NCI-H1694 treated with DMSO at 0.1 percent for 48 hours (cell line): ENCODE measurements at regions not wholly inside any gene's neighbourhood (a gene's known extent, or its start where the extent isn't known, plus 50 kb on each side); places are given as distances from the start of the nearest gene placed in this dataset.

Experiments
- DNase-seq: peaks from one replicate; lab custom pipeline; 2025; lab: John Stamatoyannopoulos, UW

GRCh38 chr20:11044561-11044960, 370.8 kb upstream of the JAG1 start:
- DNase-seq = no peak

- DNase-seq = no peak
These were observed 371.8 kb upstream of the JAG1 start for GRCh38 chr20:11045412-11046175.

- no peak for DNase-seq
These were observed 373.8 kb upstream of the JAG1 start for GRCh38 chr20:11047559-11047958.

DNA sequence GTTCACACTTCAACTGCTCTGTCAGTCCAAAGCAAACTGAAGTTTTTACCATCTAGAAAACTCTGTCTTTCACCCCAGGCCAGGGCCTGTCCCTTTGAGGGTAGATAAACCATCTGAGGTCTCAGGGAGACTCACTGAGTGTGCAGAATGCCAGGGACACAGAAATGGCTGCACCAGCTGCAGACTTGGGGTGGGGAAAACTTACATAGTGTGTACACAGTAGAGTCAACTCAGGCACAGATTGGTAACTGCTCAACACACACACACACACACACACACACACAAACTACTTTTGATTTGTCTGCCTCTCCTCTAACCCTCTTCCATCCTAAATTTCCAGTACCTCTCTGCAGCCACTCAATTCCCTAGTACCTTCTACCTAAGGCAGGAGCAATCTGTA, 374.9 kb upstream of the JAG1 start:
- DNase-seq = no peak

GRCh38 chr20:11050350-11050749, 376.6 kb upstream of the JAG1 start:
- DNase-seq = no peak

DNA sequence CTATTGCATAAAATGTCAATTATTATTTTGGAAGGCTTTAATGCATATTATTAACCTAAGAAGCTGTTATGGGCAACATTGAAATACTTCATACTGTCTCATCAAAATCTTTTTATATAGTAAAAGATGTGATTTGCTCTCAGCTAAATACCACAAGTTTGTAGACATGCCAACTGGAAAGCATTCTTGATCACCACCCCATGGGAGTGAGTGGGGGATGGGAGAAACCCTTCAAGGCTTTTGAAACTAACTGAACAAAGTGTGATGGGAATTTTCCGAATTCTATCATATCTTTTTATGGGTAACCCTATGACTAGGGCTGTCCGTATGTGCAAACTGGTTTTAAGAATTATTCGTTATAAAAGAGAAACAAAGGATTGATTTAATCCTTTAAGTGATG, 377.3 kb upstream of the JAG1 start:
- no peak for DNase-seq

- DNase-seq = no peak
These were observed 379.5 kb upstream of the JAG1 start for GRCh38 chr20:11053310-11053709.

GRCh38 chr20:11054266-11054993, 380.6 kb upstream of the JAG1 start:
- DNase-seq = no peak

DNA sequence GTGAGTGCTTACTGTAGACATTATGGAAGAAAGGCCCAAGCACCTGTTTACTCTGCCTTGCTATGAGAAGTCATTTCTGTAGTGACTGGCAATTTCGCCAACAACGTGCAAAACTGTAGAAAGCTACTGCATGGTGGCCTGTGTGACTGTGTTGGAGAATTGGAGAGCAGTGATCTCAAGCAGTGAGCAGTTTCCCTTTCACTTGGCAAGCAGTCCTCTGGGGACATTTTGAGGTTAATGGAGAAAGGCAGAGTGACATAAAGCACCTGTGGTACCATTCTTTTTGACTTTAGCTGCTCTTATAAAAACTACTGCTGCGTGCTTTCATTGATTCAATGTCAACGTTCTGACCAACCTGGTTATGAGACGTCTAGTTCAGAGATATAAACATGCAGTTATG, 382.6 kb upstream of the JAG1 start:
- no peak for DNase-seq

- no peak for DNase-seq
These were observed 383.8 kb upstream of the JAG1 start for GRCh38 chr20:11057624-11058023.

DNA sequence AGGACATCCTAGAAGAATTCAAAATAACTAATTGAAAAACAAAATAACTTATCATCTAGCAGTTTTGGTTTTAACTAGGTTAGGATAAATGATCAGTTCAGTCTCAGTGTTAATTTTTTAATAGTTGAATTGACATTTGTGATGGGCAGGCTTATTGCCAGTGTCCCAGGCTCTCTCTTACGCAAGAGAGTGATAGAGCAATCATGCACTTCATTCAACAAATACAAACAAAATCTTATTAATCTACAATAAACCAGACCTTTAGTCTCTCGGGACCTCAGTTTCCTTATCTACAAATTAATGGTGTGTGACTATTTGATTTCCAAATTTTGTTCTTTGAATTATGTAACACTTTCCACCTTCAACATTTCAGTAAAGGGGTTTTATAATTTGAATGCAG, 385.9 kb upstream of the JAG1 start:
- DNase-seq = no peak

DNA sequence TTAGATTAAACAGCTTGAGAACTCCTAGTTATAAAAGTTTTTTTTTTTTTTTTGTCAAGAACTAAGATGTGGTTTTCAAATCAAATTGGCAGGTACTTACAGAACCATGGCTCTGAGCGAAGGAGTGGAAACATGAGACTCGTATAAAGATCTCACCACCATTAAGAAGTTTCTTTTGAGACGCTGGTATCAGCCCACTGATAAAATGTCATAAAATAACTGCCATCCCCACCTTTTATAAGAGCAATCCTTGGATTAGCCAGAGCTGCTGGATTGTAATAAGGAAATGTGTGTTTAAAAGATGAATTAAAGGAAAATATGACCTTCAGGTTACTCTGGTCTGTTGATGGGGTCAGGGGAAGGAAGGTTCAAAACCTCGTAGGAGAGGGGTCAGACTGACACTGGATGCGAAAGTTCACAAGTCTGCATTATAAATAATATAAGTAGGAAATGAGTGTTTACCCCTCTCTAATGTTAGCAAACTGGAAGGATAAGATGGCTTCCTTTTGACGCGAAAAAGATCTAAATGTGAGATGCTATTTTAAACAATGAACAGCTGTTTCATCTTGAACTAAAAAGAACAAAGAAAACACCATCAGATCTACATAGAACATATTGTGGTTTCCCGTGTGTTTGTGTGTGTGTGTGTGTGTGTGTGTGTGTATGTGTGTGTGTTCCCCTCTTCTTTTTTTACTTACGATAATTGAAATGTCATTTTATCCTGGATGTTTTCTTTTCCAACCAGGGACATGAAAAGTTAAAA, 386.8 kb upstream of the JAG1 start:
- DNase-seq = no peak

- DNase-seq = no peak
These were observed 389.6 kb upstream of the JAG1 start for GRCh38 chr20:11063444-11063843.

- DNase-seq = no peak
These were observed 391.1 kb upstream of the JAG1 start for GRCh38 chr20:11064946-11065345.

DNA sequence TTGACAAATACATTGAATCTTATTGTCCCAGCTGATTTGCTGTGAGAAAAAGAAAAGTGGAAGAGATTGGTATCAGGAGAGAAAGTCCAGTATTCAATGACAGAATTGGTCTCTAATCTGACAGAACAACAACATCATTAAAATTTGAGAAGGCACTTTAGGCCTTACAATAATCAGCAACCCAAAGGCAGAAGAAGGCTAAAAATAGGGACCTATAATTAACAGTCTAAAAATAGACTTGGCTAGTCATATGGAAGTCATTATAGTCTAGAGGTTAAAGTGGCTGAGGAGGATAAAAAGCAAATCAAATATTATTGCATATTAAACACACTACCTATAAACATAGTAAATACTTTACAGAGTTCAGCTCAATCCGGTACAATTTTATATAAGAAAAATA, 393.6 kb upstream of the JAG1 start:
- no peak for DNase-seq

DNA sequence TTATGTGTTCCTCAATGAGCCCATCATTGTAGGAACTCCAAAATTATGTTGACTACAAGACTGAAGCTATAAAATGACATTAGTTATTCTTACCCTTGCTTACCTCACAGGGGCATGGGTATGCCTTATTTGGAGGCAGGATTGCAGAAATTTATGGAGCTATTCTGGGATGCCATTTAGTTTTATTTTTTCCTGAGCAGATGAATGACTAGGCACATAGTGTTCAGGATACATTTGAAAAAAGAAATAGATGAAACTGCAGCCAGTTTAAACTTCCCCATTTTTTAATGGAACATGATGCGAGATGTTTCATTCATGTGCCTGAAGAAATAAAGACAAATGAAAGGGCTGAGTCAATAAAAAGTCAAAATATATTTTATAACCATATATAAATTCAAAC, 399.2 kb upstream of the JAG1 start:
- DNase-seq = no peak

DNA sequence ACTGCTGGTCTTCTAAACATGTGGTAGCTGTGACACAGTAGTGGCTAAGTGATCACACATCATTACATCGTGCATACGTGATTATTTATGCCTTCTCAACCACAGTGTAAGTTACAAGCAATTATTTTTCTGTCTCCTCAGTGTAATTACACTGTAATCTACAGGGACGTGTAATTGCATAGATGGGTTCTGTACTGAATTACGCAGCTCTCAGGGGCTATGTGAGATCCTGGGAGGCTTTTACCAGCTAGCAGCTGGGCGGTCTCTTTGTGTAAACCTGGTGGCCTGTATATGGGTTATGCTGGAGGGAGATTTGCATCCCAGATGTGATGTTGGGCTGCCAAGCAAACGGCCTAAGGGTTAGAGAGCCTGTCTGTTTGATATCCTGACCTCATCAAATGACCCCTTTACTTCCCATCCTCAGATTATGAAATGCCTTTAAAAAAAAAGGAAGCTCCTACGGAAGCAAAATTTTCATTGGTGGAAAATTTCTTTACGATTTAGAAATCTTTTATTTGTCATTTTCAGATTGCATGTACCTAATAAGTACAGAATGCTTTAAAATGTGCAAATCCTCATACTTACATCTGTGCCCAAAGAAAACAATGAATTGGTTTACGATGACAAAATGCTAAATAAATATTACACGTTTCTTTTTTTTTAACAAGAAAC, 402.8 kb upstream of the JAG1 start:
- DNase-seq = no peak

DNA sequence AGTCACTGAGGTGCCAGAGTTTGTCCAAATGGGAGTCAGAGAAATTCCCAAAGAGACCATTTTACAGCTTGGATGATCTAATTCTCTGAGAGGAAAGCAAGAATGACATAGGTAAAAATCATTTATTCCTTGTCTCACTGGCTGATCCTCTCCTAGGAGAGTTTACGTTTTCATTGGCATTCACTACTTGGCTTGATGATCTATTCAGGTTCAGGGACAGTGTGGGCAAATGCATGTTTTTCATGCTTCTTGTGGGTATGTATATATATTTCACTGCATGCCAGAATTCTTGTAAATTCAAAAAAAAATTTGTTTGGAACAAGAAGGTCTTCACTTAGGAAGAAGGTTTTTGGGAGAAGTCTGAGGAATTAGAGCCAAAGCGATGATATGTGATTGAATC, 403.4 kb upstream of the JAG1 start:
- DNase-seq = no peak

GRCh38 chr20:11080010-11080409, 406.2 kb upstream of the JAG1 start:
- DNase-seq = no peak

DNA sequence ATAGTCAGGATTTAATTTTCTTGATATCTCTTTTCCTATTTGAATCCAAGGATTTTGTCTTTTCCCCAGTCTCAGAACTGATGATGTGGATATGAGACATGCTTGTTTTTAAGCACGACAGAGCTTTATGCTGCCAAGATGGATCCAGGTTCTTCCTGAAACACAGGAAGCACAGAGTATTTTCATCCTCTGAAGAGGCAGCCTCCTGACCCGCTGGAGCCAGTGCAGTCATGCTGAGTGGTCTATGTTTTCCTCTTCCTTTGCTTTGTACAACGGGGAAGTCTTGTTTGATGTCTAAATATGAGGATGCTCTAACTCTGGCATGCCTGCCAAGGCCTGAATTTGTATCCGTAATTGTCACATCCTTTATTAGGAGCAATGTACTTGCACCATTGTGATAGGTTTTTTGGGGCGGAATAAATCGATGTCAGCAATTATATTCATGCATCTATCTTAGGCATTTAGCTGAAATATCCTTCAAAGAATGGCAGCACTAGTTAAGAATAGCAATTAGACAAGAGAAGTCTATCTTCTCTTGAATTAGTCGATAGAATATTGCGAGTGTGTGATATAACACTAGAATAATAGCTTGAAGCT, 407.1 kb upstream of the JAG1 start:
- DNase-seq = no peak

DNA sequence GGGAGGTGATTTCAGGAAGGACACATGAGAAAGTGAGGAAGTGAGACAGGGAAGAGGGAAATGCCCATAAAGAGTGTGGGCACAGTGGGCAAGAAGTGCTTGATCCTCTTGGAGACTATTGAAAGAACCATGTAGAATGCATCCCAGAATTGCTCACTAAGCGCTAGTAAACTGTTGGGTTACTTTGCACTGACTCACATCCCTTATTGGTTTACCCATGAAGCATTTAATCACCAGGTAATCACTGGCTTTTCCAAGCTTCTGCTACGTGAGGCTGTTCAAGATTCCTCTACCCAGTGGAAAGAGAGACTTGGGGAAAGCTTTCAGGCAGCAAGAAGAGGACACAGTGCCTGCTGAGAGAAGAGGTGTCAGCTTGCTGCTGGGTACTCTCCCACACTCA, 410.0 kb upstream of the JAG1 start:
- no peak for DNase-seq

DNA sequence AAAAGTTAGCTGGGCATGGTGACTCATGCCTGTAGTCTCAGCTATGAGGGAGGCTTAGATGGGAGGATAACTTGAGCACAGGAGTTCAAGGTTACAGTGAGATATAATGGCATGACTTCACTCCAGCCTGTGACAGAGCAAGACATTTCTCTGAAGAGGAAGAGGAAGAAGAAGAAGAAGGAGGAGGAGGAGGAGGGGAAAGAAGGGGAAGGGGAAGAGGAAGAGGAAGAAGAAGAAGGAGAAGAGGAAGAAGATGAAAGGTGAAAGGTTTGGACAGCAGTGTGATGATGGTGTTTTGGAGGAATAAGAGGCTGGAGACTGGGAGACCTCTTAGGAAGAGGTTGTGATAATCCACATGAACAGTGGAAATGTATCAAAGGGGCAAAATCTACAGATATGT, 410.7 kb upstream of the JAG1 start:
- DNase-seq = no peak
